ENCODE measurements at regions not wholly inside any gene's neighbourhood (a gene's known extent, or its start where the extent isn't known, plus 50 kb on each side); places are given as distances from the start of the nearest gene placed in this dataset.
"Not testable (repeated sequence)": the region's sequence is repeated elsewhere in the genome, so short reads cannot be mapped to it uniquely, and the experiment has no call there.

DNA sequence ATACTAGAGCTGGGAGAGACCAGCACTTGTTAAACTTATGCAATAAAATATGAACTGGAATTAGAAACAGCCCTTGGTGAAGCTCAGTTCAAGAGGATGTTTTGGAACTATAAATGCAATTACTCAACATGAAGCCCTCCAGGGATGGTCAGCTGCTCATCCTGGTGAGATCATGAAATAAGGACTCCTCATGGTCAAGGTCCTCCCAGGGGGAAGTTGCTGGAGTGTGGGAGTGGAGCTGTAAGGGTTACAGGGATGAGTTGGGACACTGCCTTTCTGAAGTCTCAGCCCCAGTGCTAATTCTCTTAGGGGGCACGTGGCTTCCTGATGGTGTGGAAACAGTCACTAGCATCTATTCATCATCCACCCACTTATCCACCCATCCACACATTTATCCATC is 301.7 kb upstream of the SFSWAP start:
- no peak overlapping the region for H3K4me3 ChIP-seq (ENCODE audit: low read depth, low read length, poor library complexity, severe bottlenecking)
- CTCF ChIA-PET: no interaction called here
- intact Hi-C loops (cut with micrococcal nuclease; ENCODE audit: unreplicated experiment): no loop called here
- H3K36me3 ChIP-seq (ENCODE audit: insufficient read depth, low read length, poor library complexity, severe bottlenecking): no peaks in the 10 kb centered on the region
- no peak for DNase-seq (ENCODE audit: low spot score)
- POLR2A ChIA-PET (ENCODE audit: low non-redundant PET): no interaction called here
- no peaks in the 10 kb centered on the region for H3K9me3 ChIP-seq (ENCODE audit: low read depth, low read length, poor library complexity, severe bottlenecking)
- no peak for TF ChIP-seq CTCF (conservative IDR thresholded peaks at IDR 0.05; ENCODE audit: low read depth, low read length)
- TF ChIP-seq EZH2 (IDR thresholded peaks at IDR 0.05; ENCODE audit: borderline replicate concordance, low read depth, low read length, poor library complexity, severe bottlenecking): no peak
- no TSS peak for BruUV-seq (replicated peaks)
- peaks cover 26% of the 10 kb centered on the region for H3K27me3 ChIP-seq (replicated peaks; ENCODE audit: insufficient read depth, low read depth, low read length, poor library complexity)
- no peak overlapping the region for H3K27ac ChIP-seq (ENCODE audit: low read depth, low read length, poor library complexity, severe bottlenecking)
- no peaks in the 10 kb centered on the region for H3K4me1 ChIP-seq (ENCODE audit: insufficient read depth, low read length, poor library complexity, severe bottlenecking)

GRCh38 chr12:131411827-131412226 is 299.1 kb upstream of the SFSWAP start:
- H3K36me3 ChIP-seq (ENCODE audit: insufficient read depth, low read length, poor library complexity, severe bottlenecking); H3K4me1 ChIP-seq (ENCODE audit: insufficient read depth, low read length, poor library complexity, severe bottlenecking); CTCF ChIA-PET; BruUV-seq (replicated peaks); POLR2A ChIA-PET (ENCODE audit: low non-redundant PET); H3K4me3 ChIP-seq (ENCODE audit: low read depth, low read length, poor library complexity, severe bottlenecking); intact Hi-C loops (cut with micrococcal nuclease; ENCODE audit: unreplicated experiment); DNase-seq (ENCODE audit: low spot score); H3K27ac ChIP-seq (ENCODE audit: low read depth, low read length, poor library complexity, severe bottlenecking); H3K9me3 ChIP-seq (ENCODE audit: low read depth, low read length, poor library complexity, severe bottlenecking): not testable (repeated sequence)
- peaks cover 23% of the 10 kb centered on the region for H3K27me3 ChIP-seq (replicated peaks; ENCODE audit: insufficient read depth, low read depth, low read length, poor library complexity)

DNA sequence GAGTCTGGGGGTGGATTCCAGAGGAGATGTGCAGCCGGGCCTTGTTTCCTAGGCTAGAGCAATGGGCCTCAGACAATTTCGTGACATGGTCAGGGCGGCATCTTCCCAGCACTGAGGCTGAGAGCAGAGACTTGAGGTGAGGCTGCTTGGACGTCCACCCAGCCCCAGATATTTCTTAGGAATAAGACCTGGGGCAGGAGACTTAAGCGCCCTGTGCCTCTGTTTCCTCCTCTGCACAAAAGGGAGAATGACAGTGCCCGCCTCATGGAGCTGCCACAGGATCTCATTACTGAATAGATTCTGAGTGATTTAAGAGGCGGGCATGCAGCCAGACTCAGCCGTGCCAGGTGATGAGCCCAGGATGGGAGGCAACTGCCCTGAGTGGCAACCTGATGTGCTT is 297.9 kb upstream of the SFSWAP start:
- CTCF ChIA-PET: no interaction called here
- DNase-seq (ENCODE audit: low spot score): no peak
- H3K9me3 ChIP-seq (ENCODE audit: low read depth, low read length, poor library complexity, severe bottlenecking): no peaks in the 10 kb centered on the region
- H3K4me3 ChIP-seq (ENCODE audit: low read depth, low read length, poor library complexity, severe bottlenecking): no peak overlapping the region
- POLR2A ChIA-PET (ENCODE audit: low non-redundant PET): no interaction called here
- BruUV-seq (replicated peaks): no TSS peak
- H3K27me3 ChIP-seq (replicated peaks; ENCODE audit: insufficient read depth, low read depth, low read length, poor library complexity): peaks cover 11% of the 10 kb centered on the region
- H3K36me3 ChIP-seq (ENCODE audit: insufficient read depth, low read length, poor library complexity, severe bottlenecking): no peaks in the 10 kb centered on the region
- intact Hi-C loops (cut with micrococcal nuclease; ENCODE audit: unreplicated experiment): no loop called here
- TF ChIP-seq CTCF (conservative IDR thresholded peaks at IDR 0.05; ENCODE audit: low read depth, low read length) (no peak), EZH2 (IDR thresholded peaks at IDR 0.05; ENCODE audit: borderline replicate concordance, low read depth, low read length, poor library complexity, severe bottlenecking) (no peak)
- no peak overlapping the region for H3K27ac ChIP-seq (ENCODE audit: low read depth, low read length, poor library complexity, severe bottlenecking)
- H3K4me1 ChIP-seq (ENCODE audit: insufficient read depth, low read length, poor library complexity, severe bottlenecking): no peaks in the 10 kb centered on the region

GRCh38 chr12:131413471-131413870 is 297.4 kb upstream of the SFSWAP start:
- ChIA-PET CTCF (no interaction called here), POLR2A (ENCODE audit: low non-redundant PET) (no interaction called here)
- H3K27ac ChIP-seq (ENCODE audit: low read depth, low read length, poor library complexity, severe bottlenecking): no peak overlapping the region
- no peak for TF ChIP-seq EZH2 (IDR thresholded peaks at IDR 0.05; ENCODE audit: borderline replicate concordance, low read depth, low read length, poor library complexity, severe bottlenecking)
- no peak for TF ChIP-seq CTCF (conservative IDR thresholded peaks at IDR 0.05; ENCODE audit: low read depth, low read length)
- no peaks in the 10 kb centered on the region for H3K9me3 ChIP-seq (ENCODE audit: low read depth, low read length, poor library complexity, severe bottlenecking)
- no peak overlapping the region for H3K4me3 ChIP-seq (ENCODE audit: low read depth, low read length, poor library complexity, severe bottlenecking)
- no TSS peak for BruUV-seq (replicated peaks)
- no peak for DNase-seq (ENCODE audit: low spot score)
- intact Hi-C loops (cut with micrococcal nuclease; ENCODE audit: unreplicated experiment): no loop called here
- no peaks in the 10 kb centered on the region for H3K4me1 ChIP-seq (ENCODE audit: insufficient read depth, low read length, poor library complexity, severe bottlenecking)
- no peaks in the 10 kb centered on the region for H3K36me3 ChIP-seq (ENCODE audit: insufficient read depth, low read length, poor library complexity, severe bottlenecking)
- peaks cover 11% of the 10 kb centered on the region for H3K27me3 ChIP-seq (replicated peaks; ENCODE audit: insufficient read depth, low read depth, low read length, poor library complexity)

DNA sequence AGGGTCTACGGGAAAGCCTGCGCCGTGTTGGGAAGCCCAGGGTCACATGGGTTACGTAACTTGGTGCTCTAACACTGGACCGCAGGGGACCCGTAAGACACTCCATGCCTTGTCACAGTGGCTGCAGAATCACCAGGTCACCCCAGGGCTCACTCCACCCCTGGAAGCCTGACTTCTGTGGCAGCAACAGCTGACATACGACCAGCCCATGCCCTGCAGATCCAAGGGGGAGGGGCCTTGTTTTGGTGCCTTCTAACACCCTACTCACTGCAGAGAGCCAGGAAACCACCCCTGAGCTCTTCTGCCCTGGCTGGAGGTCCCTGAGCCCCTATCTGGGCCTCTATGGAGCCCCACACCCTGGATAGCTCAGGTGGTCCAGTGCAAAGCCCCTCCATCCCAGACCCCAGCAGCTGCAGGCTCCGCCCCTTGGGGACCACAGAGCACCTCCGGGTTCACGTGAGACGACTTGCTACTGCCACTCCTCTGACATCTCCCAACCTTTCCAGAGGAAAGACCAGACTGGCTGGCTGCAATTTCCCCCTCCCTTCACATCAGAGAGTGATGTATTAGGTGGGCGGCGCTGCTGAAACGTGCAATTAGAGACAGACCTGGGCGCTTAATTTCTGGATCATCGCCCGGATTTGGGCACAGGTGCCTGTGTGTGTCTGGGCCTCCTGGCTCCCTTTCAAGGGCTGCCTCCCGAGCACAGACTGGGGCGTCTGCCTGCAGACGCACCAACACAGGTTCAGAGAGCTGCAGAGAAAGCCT is 296.6 kb upstream of the SFSWAP start:
- intact Hi-C loops (cut with micrococcal nuclease; ENCODE audit: unreplicated experiment); H3K36me3 ChIP-seq (ENCODE audit: insufficient read depth, low read length, poor library complexity, severe bottlenecking); BruUV-seq (replicated peaks); H3K27ac ChIP-seq (ENCODE audit: low read depth, low read length, poor library complexity, severe bottlenecking); CTCF ChIA-PET; DNase-seq (ENCODE audit: low spot score); H3K9me3 ChIP-seq (ENCODE audit: low read depth, low read length, poor library complexity, severe bottlenecking); H3K4me1 ChIP-seq (ENCODE audit: insufficient read depth, low read length, poor library complexity, severe bottlenecking); H3K4me3 ChIP-seq (ENCODE audit: low read depth, low read length, poor library complexity, severe bottlenecking); POLR2A ChIA-PET (ENCODE audit: low non-redundant PET): not testable (repeated sequence)
- peaks cover 11% of the 10 kb centered on the region for H3K27me3 ChIP-seq (replicated peaks; ENCODE audit: insufficient read depth, low read depth, low read length, poor library complexity)
